Hepatocyte (in vitro differentiated cells): ENCODE measurements at regions not wholly inside any gene's neighbourhood (a gene's known extent, or its start where the extent isn't known, plus 50 kb on each side); places are given as distances from the start of the nearest gene placed in this dataset.
"Not testable (repeated sequence)": the region's sequence is repeated elsewhere in the genome, so short reads cannot be mapped to it uniquely, and the experiment has no call there.

Experiments
- CTCF ChIP-seq: fragments of 200-600 bp; sonication (generic); IDR thresholded peaks from 2 replicates; pipeline ENCODE4 v1.5.1; 2016; ENCODE audit warnings: antibody characterized with exemption, mild to moderate bottlenecking; ENCODE audit not compliant: poor library complexity
- EZH2 ChIP-seq: fragments of 200-600 bp; sonication (generic); IDR thresholded peaks from 2 replicates; pipeline ENCODE4 v1.6.1; 2016; ENCODE audit warnings: antibody characterized with exemption, mild to moderate bottlenecking, borderline replicate concordance
- EZH2phosphoT487 ChIP-seq: fragments of 200-600 bp; sonication (generic); IDR thresholded peaks from one replicate; pipeline ENCODE4 v1.6.1; 2018; ENCODE audit warnings: antibody characterized with exemption, mild to moderate bottlenecking, low read depth, moderate library complexity; ENCODE audit not compliant: unreplicated experiment, severe bottlenecking

GRCh38 chr2:87637249-87637990, 110.5 kb upstream of the PLGLB2 start:
- TF ChIP-seq CTCF, EZH2, EZH2phosphoT487: not testable (repeated sequence)
